22Rv1 (cell line): ENCODE measurements at regions not wholly inside any gene's neighbourhood (a gene's known extent, or its start where the extent isn't known, plus 50 kb on each side); places are given as distances from the start of the nearest gene placed in this dataset.

Source experiments
- ZFX ChIP-seq: fragments of 450-650 bp; IDR thresholded peaks from 2 replicates; pipeline ENCODE4 v1.6.1; 2017; ENCODE audit warnings: antibody characterized with exemption, borderline replicate concordance
- TF ChIP-seq, protein P1 (sequence below): fragments of 450-650 bp; IDR thresholded peaks from 2 replicates; pipeline ENCODE4 v1.5.1; 2017; ENCODE audit warnings: mild to moderate bottlenecking

DNA sequence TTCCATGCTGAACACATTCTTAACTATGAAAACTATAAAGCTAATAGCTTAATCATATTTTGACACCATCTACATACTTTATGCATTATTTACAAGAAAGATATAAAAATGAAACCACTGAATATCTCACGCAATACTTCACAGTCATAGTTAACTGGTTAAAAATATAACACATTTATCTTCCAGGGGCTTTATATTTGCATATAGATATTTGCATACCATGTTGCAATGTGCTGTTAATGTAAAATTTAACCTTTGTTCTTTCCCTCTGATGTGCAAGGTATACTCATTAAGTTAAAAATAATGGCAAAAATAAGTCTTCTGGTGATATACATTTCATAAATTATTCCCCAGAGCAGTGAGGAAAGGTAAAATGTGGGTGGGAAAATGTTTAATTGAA is 76.9 kb upstream of the MGMT start:
- TF ChIP-seq, protein P1, sequence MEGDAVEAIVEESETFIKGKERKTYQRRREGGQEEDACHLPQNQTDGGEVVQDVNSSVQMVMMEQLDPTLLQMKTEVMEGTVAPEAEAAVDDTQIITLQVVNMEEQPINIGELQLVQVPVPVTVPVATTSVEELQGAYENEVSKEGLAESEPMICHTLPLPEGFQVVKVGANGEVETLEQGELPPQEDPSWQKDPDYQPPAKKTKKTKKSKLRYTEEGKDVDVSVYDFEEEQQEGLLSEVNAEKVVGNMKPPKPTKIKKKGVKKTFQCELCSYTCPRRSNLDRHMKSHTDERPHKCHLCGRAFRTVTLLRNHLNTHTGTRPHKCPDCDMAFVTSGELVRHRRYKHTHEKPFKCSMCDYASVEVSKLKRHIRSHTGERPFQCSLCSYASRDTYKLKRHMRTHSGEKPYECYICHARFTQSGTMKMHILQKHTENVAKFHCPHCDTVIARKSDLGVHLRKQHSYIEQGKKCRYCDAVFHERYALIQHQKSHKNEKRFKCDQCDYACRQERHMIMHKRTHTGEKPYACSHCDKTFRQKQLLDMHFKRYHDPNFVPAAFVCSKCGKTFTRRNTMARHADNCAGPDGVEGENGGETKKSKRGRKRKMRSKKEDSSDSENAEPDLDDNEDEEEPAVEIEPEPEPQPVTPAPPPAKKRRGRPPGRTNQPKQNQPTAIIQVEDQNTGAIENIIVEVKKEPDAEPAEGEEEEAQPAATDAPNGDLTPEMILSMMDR = no peak
- no peak for TF ChIP-seq ZFX
